Stimulated activated CD4-positive, alpha-beta T cell treated with anti-CD3 and anti-CD28 coated beads, TNF-alpha, amount 100 ng/mL, for 24 hours (primary cell): ENCODE measurements at regions not wholly inside any gene's neighbourhood (a gene's known extent, or its start where the extent isn't known, plus 50 kb on each side); places are given as distances from the start of the nearest gene placed in this dataset.

Experiments
- DNase-seq, 3 experiments: peaks; one replicate each; pipeline ENCODE4 v3.0.0-alpha.2; 2020; ENCODE audit warnings: low read depth in 3 of 3

GRCh38 chr12:4822572-4822971 is 87.1 kb upstream of the KCNA1 start:
- no peak for DNase-seq

GRCh38 chr12:4824380-4824779 is 85.3 kb upstream of the KCNA1 start:
- no peak for DNase-seq

DNA sequence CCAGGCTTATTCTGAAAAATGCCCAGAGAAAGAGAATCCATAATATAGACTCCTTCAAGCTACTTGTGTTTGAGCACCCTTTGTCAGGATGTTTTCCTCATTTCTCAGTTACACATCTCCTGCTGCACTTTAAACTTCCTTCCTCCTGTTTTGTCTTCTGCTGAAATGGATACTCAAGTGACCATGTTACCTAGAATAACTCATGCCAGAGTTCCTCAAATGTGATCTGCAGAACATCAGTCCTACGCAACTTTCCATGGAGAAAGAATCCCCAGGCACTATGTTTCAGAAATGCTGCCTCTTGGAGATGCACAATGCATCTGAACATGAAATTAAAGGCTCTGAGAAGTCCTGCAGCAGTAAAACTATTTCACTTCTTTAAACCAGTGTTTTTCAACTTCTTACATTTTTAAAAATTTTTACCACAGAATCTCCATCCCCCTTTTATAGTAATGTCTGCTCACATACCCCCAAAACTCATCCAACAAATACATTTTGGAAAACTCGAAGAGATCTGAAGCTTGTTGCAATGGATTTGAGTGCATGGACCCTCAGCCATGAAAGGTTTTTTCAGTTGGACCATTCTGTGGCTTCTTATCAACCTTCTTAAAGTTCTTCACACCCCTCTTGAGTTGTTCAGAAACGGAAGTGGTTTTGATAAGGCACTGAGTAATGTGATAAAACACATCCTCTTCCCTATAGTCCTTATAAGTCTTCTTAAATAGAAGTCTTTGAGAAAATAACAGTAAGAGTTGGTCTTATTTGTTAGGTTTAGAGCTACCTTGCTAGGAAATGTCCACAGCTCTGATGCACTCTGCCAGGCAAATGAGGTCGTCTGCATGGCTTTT is 84.5 kb upstream of the KCNA1 start:
- DNase-seq, result no peak

DNA sequence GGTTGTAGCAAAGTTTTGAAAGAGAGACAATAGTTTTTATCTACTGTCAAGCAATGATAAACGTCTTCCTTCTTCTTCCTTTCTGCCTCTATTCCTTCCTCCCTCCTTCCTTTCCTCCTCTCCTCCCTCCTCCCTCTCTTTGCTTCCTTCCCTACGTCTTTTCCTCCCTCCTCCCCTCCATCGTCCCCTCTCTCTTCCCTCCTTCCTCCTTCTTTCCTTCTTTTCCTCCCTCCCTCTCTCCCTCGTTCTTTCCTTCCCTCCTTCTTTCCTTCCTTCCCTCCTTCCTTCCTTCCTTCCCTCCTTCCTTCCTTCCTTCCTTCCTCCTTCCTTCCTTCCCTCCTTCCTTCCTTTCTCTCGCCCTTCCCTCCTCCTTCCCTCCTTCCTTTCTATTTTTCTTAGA is 82.8 kb upstream of the KCNA1 start:
- DNase-seq, result no peak

DNA sequence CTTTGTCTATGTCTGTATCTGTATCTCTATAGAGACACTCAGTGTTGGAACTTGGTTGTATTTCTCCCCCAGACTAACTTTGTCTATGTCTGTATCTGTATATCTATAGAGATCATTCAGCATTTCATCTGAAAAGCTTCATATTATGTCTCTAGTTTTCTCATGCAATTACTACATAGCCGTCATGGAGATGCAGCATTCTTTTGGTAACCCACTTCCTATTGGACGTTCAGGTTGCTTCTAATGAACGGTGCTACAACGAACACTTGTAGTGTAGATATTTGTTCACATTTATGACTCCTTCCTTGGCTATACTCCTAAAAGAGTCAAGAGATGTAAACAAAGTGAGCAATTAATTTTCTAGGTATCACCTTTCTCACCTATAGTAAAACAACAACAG is 81.5 kb upstream of the KCNA1 start:
- no peak for DNase-seq

DNA sequence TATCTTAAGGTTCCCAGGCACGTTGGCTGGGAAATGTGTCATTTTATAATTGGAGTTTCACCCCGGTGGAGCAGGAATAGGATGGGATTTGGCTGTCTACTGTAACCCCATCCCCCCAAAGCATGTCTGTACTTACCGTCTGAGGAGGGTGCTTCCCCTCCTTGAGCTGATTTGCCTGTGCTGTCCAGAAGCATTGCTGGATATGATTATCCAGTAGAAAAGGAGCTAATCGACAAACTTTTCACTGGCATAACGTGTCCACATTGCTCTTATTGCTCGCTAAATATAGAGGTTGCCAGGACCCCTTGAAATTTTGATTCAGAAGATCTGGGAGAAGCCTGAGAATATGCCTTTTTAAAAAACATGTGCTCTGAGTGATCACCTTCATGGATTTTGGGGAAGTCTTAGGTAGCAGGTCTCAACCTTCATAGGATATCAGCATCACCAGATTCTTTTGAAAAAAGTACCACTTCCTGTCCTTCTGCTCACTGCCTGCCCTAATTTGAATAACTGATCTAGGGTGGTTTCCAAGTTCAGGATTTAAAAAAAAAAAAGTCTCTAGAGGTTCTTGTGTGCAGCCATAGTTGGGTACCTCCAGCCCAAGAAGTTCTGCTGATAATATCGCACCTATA is 80.4 kb upstream of the KCNA1 start:
- DNase-seq, result no peak

GRCh38 chr12:4829793-4830162 is 79.9 kb upstream of the KCNA1 start:
- DNase-seq, result no peak

DNA sequence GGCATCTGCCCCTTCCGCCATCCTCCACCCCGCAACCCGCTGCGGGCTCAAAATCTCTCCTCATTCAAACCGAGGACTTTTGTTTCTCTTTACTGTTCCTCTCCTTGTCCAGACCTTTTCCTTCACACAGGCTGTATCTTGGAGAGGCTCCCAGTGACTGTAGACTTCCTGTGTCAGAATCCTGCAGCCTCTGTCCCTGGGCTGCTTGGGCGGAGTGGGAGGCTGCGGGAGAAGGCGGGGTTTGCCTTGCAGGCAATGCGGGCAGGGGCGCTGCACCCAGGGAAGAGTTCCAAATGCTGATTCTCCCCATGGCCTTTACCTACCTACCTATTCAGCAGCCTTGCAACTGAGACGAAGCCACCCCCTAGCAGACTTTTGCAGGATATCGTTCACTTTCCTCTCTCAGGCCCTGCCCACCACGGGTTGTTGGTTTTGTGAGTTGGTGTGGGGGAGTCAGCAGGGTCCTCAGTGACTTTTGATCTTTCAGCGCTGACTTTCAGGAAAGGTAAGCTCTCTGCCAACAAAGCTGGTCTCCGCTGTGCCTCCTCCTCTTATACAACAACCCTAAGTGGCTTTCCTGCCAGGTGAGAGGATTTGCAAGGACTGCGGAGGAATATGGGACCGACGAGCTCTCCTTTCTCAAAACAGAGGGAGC is 79.0 kb upstream of the KCNA1 start:
- DNase-seq, result no peak

GRCh38 chr12:4833053-4833452 is 76.7 kb upstream of the KCNA1 start:
- DNase-seq, result no peak

DNA sequence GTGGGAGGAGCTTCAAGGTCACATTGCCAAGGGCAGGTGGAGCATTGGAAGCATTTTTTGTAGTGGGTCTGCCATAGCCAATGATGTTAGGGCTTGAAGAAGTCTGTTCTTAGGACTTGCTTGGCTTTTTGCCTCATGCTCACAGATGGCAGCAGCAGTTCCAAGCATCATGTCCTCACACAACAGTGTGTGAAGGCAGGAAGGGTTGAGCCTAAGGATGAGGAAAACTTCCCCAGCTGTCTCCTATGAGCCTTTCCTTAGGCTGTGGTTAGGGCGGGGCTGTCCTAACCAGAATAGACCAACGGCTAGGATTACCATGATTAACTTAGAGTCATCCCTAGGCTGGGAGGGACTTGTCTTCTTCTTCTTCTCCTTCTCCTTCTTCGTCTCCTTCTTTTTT is 76.2 kb upstream of the KCNA1 start:
- no peak for DNase-seq

DNA sequence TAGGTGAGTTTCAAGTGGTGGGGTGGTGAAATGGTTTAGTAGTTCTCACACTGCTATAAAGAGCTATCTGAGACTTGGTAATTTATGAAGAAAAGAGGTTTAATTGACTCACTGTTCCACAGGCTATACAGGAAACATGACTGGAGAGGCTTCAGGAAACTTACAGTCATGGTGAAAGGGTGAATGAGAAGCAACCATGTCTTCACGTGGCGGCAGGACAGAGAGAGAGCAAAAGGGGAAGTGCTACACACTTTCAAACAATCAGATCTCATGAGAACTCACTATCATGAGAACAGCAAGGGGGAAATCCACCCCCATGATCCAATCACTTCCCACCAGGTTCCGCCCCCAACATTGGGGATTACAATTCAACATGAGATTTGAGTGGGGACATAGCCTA is 67.3 kb upstream of the KCNA1 start:
- DNase-seq, result peak in 1 of 3 experiments; percentile 11

- DNase-seq, result no peak
These were observed 65.8 kb upstream of the KCNA1 start for GRCh38 chr12:4843907-4844306.

- DNase-seq, result no peak
These were observed 62.0 kb upstream of the KCNA1 start for GRCh38 chr12:4847713-4848112.

GRCh38 chr12:4849115-4849541 is 60.6 kb upstream of the KCNA1 start:
- no peak for DNase-seq

DNA sequence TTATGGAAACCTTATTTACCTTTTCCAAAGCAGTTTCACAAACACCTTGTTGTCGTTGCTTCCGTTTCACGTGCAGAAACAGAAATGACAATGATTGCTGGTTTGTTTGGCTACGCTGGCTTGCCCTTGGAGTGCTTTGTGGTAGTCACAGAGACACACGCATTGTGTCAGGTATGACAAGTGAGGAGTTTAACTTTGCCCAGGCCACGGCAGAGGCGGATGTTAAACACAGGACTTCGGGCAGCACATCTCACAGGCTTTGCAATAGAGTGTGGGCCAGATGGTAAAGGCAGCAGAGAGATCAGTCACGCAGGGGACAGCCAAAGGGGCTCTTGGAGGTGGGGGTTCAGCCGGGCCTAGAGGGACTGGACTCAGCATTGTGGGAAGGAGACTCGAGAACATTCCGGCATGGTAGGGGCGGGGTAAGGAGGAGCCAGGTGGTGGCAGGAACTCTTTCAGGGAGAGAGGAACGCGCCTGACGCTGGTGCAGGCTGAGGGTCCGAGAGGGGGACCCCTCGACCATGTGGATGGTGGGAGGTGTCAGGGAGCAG is 59.8 kb upstream of the KCNA1 start:
- no peak for DNase-seq

DNA sequence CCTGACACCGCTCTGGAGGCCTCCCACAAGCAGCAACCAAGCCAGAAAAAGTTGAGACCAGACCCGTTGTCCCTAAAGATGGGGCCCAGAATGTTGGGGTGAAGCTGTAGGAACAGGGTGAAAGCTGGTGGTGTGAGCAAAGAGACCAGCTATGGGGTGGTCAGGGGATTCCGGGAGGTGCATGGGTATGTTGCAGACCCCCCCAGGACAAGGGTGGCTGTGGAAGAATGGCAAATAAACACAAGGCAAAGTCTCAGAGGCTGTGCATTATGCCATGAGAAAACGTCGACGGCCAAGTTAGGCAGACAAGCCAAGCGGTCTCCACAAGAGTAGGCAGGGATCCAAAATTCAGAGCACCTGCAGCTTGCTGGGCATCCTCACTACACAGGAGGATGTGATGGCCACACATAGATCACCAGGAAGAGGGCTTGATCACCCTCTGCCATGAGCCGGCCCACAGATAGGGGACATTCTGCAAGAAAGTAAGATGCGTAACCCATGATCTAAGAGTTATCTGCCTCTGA is 58.8 kb upstream of the KCNA1 start:
- no peak for DNase-seq

GRCh38 chr12:4852308-4852707 is 57.4 kb upstream of the KCNA1 start:
- no peak for DNase-seq

DNA sequence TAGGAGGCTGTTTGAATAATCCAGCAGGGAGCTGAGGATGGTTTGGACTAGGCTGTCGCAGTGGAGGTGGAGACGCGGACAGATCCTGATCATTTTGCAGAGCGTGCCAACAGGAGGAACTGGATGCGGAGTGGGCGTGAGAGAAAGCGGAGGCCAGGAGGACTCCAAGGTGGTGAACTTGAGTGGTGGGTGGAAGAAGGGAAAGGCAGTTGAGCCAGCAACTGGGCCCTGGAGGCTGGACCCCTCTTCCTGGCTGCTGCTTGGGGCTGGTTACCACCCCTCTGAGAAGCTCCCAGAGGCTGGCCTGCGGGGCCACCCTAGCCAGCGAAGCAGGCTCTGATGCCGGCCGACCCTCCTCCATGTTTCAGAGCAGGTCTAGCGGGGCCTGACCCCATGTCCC is 56.8 kb upstream of the KCNA1 start:
- DNase-seq, result no peak

DNA sequence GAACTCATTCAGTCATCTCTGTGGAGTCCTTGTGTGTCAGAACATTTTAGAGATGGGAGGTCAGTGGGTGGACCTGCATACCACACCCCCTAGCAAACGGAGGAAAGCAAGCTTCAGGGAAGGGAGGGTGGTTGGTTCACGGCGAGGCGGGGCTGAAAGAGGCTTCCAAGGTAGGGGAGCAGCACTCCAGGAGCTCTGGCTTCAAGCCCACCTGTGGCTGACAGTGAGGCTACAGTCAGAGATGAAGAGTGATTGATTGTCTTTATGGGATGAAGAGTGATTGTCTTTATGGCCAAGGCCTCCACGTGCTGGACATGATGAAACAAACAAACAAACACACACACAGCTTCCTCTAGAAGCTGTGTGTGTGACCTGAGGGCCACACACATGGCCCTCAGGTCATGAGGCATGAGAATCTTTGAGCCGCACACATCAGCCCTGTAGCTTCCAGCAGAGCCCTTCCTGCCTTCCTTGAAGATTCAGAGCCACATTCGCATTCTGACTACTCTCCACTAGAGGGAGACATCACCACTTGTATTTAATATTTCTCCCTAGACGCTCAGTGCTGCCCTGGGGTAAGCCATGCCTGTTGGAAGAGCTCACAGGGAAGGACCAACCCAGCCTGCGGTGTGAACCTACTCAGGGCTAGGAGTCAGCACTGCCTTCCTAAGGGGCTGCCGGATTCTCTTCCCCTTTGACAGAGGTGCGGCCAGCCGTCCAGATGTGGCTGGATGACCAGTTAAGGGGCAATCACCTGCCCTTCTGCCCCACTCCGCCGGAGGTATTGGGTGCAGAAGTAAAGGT is 54.4 kb upstream of the KCNA1 start:
- peak in 2 of 3 experiments; percentile 14 to 45 for DNase-seq

- no peak for DNase-seq
These were observed 53.1 kb upstream of the KCNA1 start for GRCh38 chr12:4856596-4856995.

DNA sequence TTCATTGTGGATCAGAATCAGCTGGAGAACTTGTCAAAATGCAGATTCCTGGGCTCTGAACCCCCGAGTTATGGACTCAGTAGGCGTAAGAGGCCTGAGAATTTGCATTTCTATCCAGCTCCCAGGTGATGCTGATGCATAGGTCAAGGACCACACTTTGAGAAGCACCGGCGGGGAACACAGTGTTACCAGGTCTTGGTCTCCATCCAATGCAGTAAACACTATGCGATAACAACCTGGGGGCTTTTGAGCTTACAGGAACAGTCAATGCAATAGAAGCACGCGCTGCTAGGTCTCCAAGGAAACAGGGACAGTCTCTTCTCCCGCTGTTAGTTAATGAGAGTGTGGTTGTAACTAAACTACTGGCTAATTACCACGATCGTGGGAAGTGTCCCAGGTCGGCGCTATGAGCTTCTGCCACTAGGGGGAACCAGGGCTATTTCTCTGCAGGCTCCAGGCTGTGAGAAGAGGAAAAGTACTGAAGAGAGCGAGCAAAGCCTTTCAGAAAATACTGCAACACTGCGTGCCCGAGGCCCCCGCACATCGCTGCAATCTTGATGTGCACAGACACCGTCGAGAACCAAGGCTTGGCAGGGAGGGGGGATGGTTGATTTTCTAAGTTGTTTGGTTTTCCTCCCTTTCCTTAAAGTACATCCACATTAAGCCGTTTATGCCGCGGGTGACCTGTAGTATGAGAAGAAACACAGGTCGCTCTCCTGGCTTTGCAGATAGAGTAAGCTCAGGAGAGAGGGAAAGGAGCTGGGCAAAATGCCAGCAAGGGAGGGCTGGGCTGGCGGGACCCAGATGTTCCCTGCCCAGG is 52.0 kb upstream of the KCNA1 start:
- peak; percentile 55 to 75 (median 60) for DNase-seq
